HUES64 (cell line): ENCODE measurements at regions not wholly inside any gene's neighbourhood (a gene's known extent, or its start where the extent isn't known, plus 50 kb on each side); places are given as distances from the start of the nearest gene placed in this dataset.

Experiments used
- H3K27ac ChIP-seq: 2 replicates; pipeline ENCODE4 v1.7.0; 2013; ENCODE audit warnings: low read depth, low read length, inconsistent platforms
- H3K27me3 ChIP-seq: 2 replicates; pipeline ENCODE4 v1.6.1; 2013; ENCODE audit warnings: mild to moderate bottlenecking, low read length; ENCODE audit not compliant: insufficient read depth
- H3K36me3 ChIP-seq: 2 replicates; pipeline ENCODE4 v1.6.1; 2013; ENCODE audit warnings: mild to moderate bottlenecking, low read length; ENCODE audit not compliant: insufficient read depth
- H3K4me1 ChIP-seq: 2 replicates; pipeline ENCODE4 v1.6.1; 2013; ENCODE audit warnings: mild to moderate bottlenecking, low read length, moderate library complexity; ENCODE audit not compliant: insufficient read depth
- H3K4me3 ChIP-seq: 2 replicates; pipeline ENCODE4 v1.5.1; 2013; ENCODE audit warnings: mild to moderate bottlenecking, low read length, moderate library complexity
- H3K9ac ChIP-seq: 2 replicates; pipeline ENCODE4 v1.6.1; 2013; ENCODE audit warnings: mild to moderate bottlenecking, low read depth, low read length
- H3K9me3 ChIP-seq: 2 replicates; pipeline ENCODE4 v1.6.1; 2013; ENCODE audit warnings: low read depth, low read length; ENCODE audit not compliant: insufficient read depth
- WGBS: fragments of 150-250, 120-280 bp; methylation state at CpG from one replicate; pipeline ENCODE4 v1.1.7; 2013; ENCODE audit warnings: missing lambda C conversion rate; 5-methylcytosine and 5-hydroxymethylcytosine counted together

- 88% methylated on average over 3 of the region's 4 CpGs for WGBS
- no peaks in the 10 kb centered on the region for H3K9me3 ChIP-seq
- no peak overlapping the region for H3K9ac ChIP-seq
These were observed 937.7 kb upstream of the SOX9 start for GRCh38 chr17:71183066-71183660.

GRCh38 chr17:71184716-71185115 is 936.1 kb upstream of the SOX9 start:
- Histone ChIP-seq H3K4me1 (no peaks in the 10 kb centered on the region), H3K27ac (no peak overlapping the region), H3K27me3 (no peaks in the 10 kb centered on the region), H3K4me3 (no peak overlapping the region), H3K36me3 (no peaks in the 10 kb centered on the region), H3K9me3 (no peaks in the 10 kb centered on the region), H3K9ac (no peak overlapping the region)
- 93% methylated on average over 4 of the region's 4 CpGs for WGBS

More at GRCh38 chr17:71183066-71183660, 937.7 kb upstream of the SOX9 start:
- Histone ChIP-seq H3K27ac (no peak overlapping the region), H3K4me3 (no peak overlapping the region), H3K4me1 (no peaks in the 10 kb centered on the region), H3K27me3 (no peaks in the 10 kb centered on the region), H3K36me3 (no peaks in the 10 kb centered on the region)

- 97% methylated on average over 8 of the region's 8 CpGs for WGBS
- H3K4me1 ChIP-seq = no peaks in the 10 kb centered on the region
- H3K4me3 ChIP-seq = no peak overlapping the region
- H3K27me3 ChIP-seq = no peaks in the 10 kb centered on the region
- H3K27ac ChIP-seq = no peak overlapping the region
- no peak overlapping the region for H3K9ac ChIP-seq
- H3K9me3 ChIP-seq = no peaks in the 10 kb centered on the region
- no peaks in the 10 kb centered on the region for H3K36me3 ChIP-seq
These were observed 933.5 kb upstream of the SOX9 start for GRCh38 chr17:71187145-71187878.

- H3K4me3 ChIP-seq = no peak overlapping the region
- H3K27ac ChIP-seq = no peak overlapping the region
These were observed 931.9 kb upstream of the SOX9 start for GRCh38 chr17:71188811-71189492.

GRCh38 chr17:71189493-71189831 is 931.4 kb upstream of the SOX9 start:
- Histone ChIP-seq H3K4me1 (no peaks in the 10 kb centered on the region), H3K9me3 (no peaks in the 10 kb centered on the region), H3K9ac (no peak overlapping the region), H3K4me3 (no peak overlapping the region), H3K36me3 (no peaks in the 10 kb centered on the region), H3K27me3 (no peaks in the 10 kb centered on the region), H3K27ac (no peak overlapping the region)
- 94% methylated on average over 4 of the region's 4 CpGs for WGBS

More at GRCh38 chr17:71188811-71189492, 931.9 kb upstream of the SOX9 start:
- WGBS = 94% methylated on average over 2 of the region's 2 CpGs
- Histone ChIP-seq H3K9ac (no peak overlapping the region), H3K27me3 (no peaks in the 10 kb centered on the region), H3K4me1 (no peaks in the 10 kb centered on the region), H3K36me3 (no peaks in the 10 kb centered on the region), H3K9me3 (no peaks in the 10 kb centered on the region)

GRCh38 chr17:71192039-71192555 is 928.7 kb upstream of the SOX9 start:
- no peaks in the 10 kb centered on the region for H3K9me3 ChIP-seq

GRCh38 chr17:71192848-71193247 is 928.0 kb upstream of the SOX9 start:
- 95% methylated on average over 2 of the region's 2 CpGs for WGBS
- H3K9me3 ChIP-seq = no peaks in the 10 kb centered on the region
- no peak overlapping the region for H3K9ac ChIP-seq
- no peak overlapping the region for H3K4me3 ChIP-seq
- H3K4me1 ChIP-seq = no peaks in the 10 kb centered on the region
- no peaks in the 10 kb centered on the region for H3K27me3 ChIP-seq
- H3K27ac ChIP-seq = no peak overlapping the region
- H3K36me3 ChIP-seq = no peaks in the 10 kb centered on the region

More at GRCh38 chr17:71192039-71192555, 928.7 kb upstream of the SOX9 start:
- Histone ChIP-seq H3K27ac (no peak overlapping the region), H3K4me1 (no peaks in the 10 kb centered on the region), H3K4me3 (no peak overlapping the region), H3K27me3 (no peaks in the 10 kb centered on the region), H3K36me3 (no peaks in the 10 kb centered on the region), H3K9ac (no peak overlapping the region)
- WGBS = no CpG with 5 or more reads among the region's 2 CpGs

GRCh38 chr17:71200597-71200996 is 920.2 kb upstream of the SOX9 start:
- no peaks in the 10 kb centered on the region for H3K27me3 ChIP-seq
- H3K4me3 ChIP-seq = no peak overlapping the region
- 92% methylated on average over 1 of the region's 1 CpG for WGBS
- H3K27ac ChIP-seq = no peak overlapping the region
- H3K9me3 ChIP-seq = no peaks in the 10 kb centered on the region
- H3K4me1 ChIP-seq = no peaks in the 10 kb centered on the region
- no peaks in the 10 kb centered on the region for H3K36me3 ChIP-seq
- no peak overlapping the region for H3K9ac ChIP-seq

GRCh38 chr17:71201639-71202038 is 919.2 kb upstream of the SOX9 start:
- H3K9ac ChIP-seq = no peak overlapping the region
- no peaks in the 10 kb centered on the region for H3K36me3 ChIP-seq
- H3K27me3 ChIP-seq = no peaks in the 10 kb centered on the region
- no peaks in the 10 kb centered on the region for H3K9me3 ChIP-seq
- H3K27ac ChIP-seq = no peak overlapping the region
- H3K4me1 ChIP-seq = no peaks in the 10 kb centered on the region
- no CpG with 5 or more reads among the region's 2 CpGs for WGBS
- H3K4me3 ChIP-seq = no peak overlapping the region

- Histone ChIP-seq H3K27ac (no peak overlapping the region), H3K4me1 (no peaks in the 10 kb centered on the region), H3K9me3 (no peaks in the 10 kb centered on the region), H3K9ac (no peak overlapping the region), H3K4me3 (no peak overlapping the region), H3K27me3 (no peaks in the 10 kb centered on the region), H3K36me3 (no peaks in the 10 kb centered on the region)
- 100% methylated on average over 1 of the region's 2 CpGs for WGBS
These were observed 918.4 kb upstream of the SOX9 start for GRCh38 chr17:71202449-71202848.

- Histone ChIP-seq H3K27me3 (no peaks in the 10 kb centered on the region), H3K36me3 (no peaks in the 10 kb centered on the region), H3K4me3 (no peak overlapping the region), H3K9me3 (no peaks in the 10 kb centered on the region), H3K27ac (no peak overlapping the region), H3K9ac (no peak overlapping the region), H3K4me1 (no peaks in the 10 kb centered on the region)
- 100% methylated on average over 1 of the region's 1 CpG for WGBS
These were observed 916.9 kb upstream of the SOX9 start for GRCh38 chr17:71203953-71204352.
